ENCODE measurements at regions not wholly inside any gene's neighbourhood (a gene's known extent, or its start where the extent isn't known, plus 50 kb on each side); places are given as distances from the start of the nearest gene placed in this dataset.

DNA sequence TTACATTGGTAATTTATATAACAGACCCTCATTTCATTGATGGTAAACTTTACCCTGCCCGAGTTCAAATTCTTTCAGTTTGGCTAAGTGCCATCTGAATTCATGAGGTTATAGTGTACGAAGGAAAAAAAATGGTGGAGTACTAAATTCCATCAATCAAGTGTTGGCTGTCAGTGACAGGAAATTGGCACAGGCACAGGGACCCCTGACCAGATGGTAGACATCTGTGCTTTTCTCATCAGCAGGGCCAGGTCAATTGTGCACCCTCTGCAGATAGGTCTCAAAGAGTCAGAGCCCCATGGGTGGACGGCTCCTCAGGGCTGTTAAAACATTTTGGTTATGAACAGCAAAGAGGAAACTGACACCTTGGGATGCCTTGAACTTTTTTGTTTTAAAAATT, 439.2 kb downstream of the SETBP1 start:
- no peak for DNase-seq

DNA sequence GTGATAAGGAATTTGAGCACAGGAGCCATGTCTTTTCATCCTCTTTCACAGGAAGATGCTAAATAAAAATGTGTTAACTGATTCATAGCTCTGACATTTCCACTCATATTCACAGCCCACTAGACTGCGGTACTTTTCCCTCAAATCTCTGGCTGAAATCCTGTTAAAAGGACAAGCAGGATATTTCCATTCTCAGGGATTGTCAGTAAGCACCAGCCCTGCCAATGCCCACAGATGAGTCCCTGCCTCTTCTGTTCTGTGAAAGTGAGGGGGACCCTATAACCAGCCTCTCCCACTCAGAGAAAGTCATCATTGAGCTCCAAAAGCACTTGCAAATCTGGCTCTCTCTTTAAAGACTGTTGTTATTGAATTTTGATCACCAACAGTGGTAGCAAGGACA, 440.5 kb downstream of the SETBP1 start:
- no peak for DNase-seq

DNA sequence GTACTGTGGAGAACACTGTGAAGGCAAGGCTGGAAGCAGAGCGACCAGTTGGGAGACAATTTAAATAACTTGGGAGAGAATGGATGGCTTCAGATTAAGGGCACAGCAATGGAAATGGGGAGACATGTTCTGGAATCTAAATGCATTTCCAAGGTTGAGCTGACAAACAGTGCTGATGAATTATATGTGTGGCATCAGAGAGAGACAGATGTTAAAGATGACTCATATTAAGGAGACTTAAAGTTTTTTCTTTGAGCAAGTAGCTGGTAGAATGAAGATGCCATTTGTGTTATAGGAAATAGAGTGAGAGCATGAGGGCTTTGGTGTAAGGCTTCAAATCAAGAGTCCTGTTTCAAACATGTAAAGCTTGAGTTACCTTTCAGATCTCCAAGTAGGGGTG, 441.8 kb downstream of the SETBP1 start:
- DNase-seq = no peak

- DNase-seq = no peak
Measured at GRCh38 chr18:45127405-45127804, 446.7 kb downstream of the SETBP1 start.

- DNase-seq = no peak
Measured at GRCh38 chr18:45133276-45133675, 452.6 kb downstream of the SETBP1 start.

DNA sequence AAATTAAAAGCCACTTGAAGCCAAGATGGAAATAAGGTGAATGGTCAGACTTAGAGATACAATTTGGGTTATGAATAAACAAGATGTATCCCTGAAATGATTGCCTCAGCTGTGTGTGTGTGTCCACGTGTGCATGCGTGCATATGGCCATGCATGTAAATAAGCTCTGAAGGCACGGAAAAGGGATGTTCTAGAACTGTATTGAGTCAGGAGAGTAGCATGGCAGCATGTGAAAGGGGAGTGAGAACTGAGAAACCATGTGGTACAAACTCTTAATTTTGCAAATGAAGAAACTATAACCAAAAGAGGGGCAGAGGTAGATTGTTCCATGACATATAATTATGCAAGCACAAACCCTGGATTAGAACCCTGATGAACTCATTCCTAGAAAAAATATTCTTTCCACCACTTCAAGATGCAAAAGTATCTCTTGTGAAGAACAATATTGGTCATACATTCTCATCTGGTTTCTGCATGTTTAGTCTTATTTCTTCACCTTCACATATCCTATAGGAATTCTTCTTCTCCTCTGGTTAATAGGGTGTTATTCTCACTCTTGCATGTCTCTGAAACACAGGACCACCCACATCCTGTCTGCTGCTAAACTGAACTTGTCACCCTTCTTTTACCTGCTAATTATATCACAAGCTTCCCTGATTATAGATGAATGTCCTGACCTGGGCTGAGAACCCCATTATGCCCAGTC, 455.8 kb downstream of the SETBP1 start:
- DNase-seq = no peak

- no peak for DNase-seq
Measured at GRCh38 chr18:45137087-45137419, 456.4 kb downstream of the SETBP1 start.

- DNase-seq = no peak
Measured at GRCh38 chr18:45139478-45139877, 458.8 kb downstream of the SETBP1 start.

DNA sequence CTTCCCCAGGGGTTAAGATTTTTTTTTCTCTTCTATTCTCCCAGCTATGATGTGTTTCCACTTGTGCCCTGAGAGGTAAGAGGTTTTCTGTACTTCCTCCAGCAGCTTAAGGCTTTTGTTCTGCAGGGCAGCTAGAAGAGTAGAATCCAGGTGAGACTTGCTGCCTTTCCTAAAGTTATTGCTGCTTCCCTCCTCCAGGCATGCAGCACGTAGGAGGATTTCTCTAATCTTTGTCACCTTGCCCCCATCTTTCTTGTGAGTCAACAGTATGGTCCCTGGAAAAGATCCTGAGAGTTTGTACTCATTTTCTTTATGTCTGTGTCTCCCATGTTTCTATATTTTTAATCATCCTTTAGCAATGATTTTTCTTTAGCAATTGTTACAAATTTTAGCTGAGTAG, 462.2 kb downstream of the SETBP1 start:
- DNase-seq = no peak

- no peak for DNase-seq
Measured at GRCh38 chr18:45149712-45150111, 465.6 kb upstream of the SLC14A2 start.

- DNase-seq = no peak
Measured at GRCh38 chr18:45151645-45152044, 463.6 kb upstream of the SLC14A2 start.

- no peak for DNase-seq
Measured at GRCh38 chr18:45155526-45155925, 459.8 kb upstream of the SLC14A2 start.

DNA sequence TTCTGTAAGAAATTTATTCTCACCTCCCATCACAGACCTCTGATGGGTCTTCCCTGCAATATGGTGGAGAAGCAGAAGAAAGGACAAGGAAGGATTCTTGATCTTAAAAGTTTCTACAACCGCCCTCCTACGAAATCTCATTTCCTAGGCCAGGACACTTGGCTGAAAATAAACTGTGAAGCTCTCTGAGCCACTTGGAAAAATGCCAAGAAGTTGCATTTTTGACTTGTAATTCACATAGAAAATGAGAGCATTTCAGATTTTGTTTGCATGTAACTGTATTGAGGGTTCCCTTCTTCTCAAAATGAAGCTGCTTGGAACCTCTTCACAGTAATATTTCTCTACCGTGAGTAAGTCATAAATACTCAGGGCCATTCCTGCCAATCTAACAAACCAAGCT, 458.3 kb upstream of the SLC14A2 start:
- DNase-seq = no peak

DNA sequence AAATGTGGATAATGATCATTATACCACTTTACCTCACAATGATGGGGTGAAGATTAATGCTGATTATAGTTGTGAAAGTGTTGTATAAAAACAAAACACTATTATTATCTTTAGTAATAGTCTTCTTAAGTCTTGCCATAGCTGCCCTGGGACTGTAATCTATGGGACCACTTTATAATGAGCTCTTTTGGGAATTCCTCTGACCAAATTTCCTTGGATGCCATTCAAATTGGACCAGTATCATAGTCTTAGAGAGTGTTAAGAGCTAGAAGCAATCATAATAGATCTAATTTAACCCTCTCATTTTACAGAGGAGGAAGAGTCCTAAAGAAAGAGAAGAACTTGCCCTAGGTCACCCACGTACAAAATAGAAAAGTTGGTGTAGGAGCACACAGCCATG, 457.7 kb upstream of the SLC14A2 start:
- no peak for DNase-seq

DNA sequence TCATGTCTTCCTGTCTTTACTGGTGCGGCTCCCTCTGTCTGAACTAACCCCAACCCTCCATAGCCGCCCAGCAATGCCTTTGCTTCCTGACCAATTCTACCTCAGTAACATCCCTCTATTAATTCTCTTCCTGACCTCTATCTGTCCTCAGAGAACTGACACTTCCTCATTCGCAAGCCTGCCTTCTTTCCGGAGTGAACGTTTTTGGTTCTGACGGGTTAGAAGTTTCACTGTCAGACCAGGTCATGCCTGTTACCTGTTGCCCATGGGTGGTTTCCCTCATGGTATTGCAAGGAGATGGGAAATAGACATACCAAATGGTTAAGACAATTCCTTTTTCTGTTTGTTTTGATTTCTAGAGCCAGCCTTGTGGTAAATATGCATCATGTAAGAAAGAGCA, 453.4 kb upstream of the SLC14A2 start:
- DNase-seq = no peak

GRCh38 chr18:45163871-45164270, 451.4 kb upstream of the SLC14A2 start:
- no peak for DNase-seq

GRCh38 chr18:45164551-45164950, 450.7 kb upstream of the SLC14A2 start:
- DNase-seq = no peak

- DNase-seq = no peak
Measured at GRCh38 chr18:45165176-45165713, 450.0 kb upstream of the SLC14A2 start.

DNA sequence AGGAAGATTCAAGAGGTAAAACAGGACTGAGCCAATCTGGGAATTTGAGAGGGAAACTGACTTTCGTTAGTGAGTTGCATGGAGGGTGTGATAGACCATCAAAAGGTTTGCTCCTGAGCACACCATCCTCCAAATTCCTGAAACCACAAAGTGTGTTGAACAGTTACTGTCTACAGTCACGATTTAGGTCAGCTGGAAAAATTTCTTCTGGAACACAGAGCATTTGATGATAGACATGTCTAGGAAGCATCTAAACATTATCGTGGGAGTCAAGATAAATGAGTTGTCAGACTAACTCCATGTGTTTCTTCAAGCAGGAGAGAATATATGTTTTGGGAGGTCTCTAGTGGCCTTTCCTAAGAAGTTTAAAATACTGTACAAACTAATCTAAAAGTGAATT, 449.4 kb upstream of the SLC14A2 start:
- no peak for DNase-seq

- DNase-seq = no peak
Measured at GRCh38 chr18:45166341-45166835, 448.9 kb upstream of the SLC14A2 start.

DNA sequence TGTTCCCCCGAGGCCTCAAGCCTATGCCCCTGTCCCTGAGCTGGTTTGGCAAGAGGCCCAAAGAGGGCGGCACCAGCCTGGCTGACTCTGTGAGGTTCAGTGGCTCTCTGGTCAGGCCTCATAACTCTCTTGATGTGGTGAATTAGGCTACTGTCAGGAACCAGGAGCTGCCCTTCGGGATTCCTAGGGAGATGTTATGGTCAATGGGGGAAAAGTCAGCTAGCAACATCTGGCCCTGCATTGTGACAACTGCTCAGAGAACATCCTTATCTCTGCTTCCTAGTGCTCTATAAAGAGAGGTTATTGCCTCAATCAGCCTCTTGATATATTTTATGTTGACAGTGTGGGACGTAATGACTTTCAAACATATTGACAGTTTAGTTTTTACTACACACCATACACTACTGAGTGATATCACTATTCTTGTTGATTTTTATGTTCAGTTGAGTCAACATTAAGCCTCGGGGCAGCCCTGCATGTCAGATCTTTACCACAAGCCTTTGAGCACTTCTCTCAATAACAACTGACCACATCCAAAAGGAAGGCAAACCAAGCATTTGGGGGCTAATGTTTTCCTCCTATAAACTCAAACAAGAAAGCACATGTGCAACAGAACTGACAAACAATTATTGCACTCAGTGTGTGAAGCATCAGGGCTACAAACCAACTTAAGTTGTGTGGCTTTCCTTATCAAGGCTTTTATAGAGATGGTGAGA, 448.3 kb upstream of the SLC14A2 start:
- no peak for DNase-seq

- no peak for DNase-seq
Measured at GRCh38 chr18:45167631-45168280, 447.5 kb upstream of the SLC14A2 start.

- DNase-seq = no peak
Measured at GRCh38 chr18:45168866-45169600, 446.2 kb upstream of the SLC14A2 start.

Measured in NCI-H146 (cell line).